ENCODE measurements at regions not wholly inside any gene's neighbourhood (a gene's known extent, or its start where the extent isn't known, plus 50 kb on each side); places are given as distances from the start of the nearest gene placed in this dataset.
A peak's percentile ranks its signal among the peaks of the same experiment; 100 is the strongest.

GRCh38 chr16:48887646-48888210 lies 277.7 kb upstream of the N4BP1 start:
- ATAC-seq (ENCODE audit: low read depth): 0 out of 3 replicates have a peak, but pooled peaks have one; percentile 12
- no peaks in the 10 kb centered on the region for H3K36me3 ChIP-seq (ENCODE audit: low read depth)
- H3K27me3 ChIP-seq (ENCODE audit: insufficient read depth, poor library complexity, severe bottlenecking): no peaks in the 10 kb centered on the region
- H3K27ac ChIP-seq (ENCODE audit: poor library complexity, severe bottlenecking): no peak overlapping the region
- TF ChIP-seq CTCF (IDR thresholded peaks at IDR 0.05; ENCODE audit: poor library complexity, severe bottlenecking): no peak
- DNase-seq (ENCODE audit: low spot score): no peak
- H3K4me1 ChIP-seq (ENCODE audit: insufficient read depth, poor library complexity, severe bottlenecking): no peaks in the 10 kb centered on the region
- H3K4me3 ChIP-seq (ENCODE audit: severe bottlenecking): no peak overlapping the region
- no peaks in the 10 kb centered on the region for H3K9me3 ChIP-seq (ENCODE audit: severe bottlenecking)

- no peaks in the 10 kb centered on the region for H3K36me3 ChIP-seq (ENCODE audit: low read depth)
- ATAC-seq (ENCODE audit: low read depth) (no peak), DNase-seq (ENCODE audit: low spot score) (no peak)
Measured at GRCh38 chr16:48885471-48885870, 275.5 kb upstream of the N4BP1 start.

DNA sequence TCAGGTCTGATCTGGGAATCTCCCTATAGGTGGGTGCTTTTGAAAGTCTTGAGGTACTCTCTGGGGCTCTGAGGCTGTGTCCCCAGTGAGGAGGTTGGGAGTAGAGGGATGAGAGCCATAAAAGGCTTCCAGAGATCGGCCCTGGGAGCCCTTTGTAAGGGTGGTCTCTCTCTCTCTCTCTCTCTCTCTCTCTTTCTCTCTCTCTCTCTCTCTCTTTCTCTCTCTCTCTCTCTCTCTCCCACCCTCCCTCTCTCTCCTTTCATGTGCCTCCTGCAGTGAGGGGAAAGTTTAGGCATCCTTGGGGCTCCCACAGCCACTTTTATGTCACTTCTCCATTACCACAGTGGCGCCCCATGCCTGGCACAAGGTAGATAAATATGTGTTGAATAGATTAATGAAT lies 271.3 kb upstream of the N4BP1 start:
- DNase-seq (ENCODE audit: low spot score) (no peak), ATAC-seq (ENCODE audit: low read depth) (no peak)
- Histone ChIP-seq H3K4me1 (ENCODE audit: insufficient read depth, poor library complexity, severe bottlenecking) (no peaks in the 10 kb centered on the region), H3K27ac (ENCODE audit: poor library complexity, severe bottlenecking) (no peak overlapping the region), H3K4me3 (ENCODE audit: severe bottlenecking) (no peak overlapping the region), H3K9me3 (ENCODE audit: severe bottlenecking) (no peaks in the 10 kb centered on the region), H3K27me3 (ENCODE audit: insufficient read depth, poor library complexity, severe bottlenecking) (no peaks in the 10 kb centered on the region), H3K36me3 (ENCODE audit: low read depth) (no peaks in the 10 kb centered on the region)
- TF ChIP-seq CTCF (IDR thresholded peaks at IDR 0.05; ENCODE audit: poor library complexity, severe bottlenecking): no peak

More at GRCh38 chr16:48885471-48885870, 275.5 kb upstream of the N4BP1 start:
- no peaks in the 10 kb centered on the region for H3K9me3 ChIP-seq (ENCODE audit: severe bottlenecking)
- no peak overlapping the region for H3K4me3 ChIP-seq (ENCODE audit: severe bottlenecking)
- TF ChIP-seq CTCF (IDR thresholded peaks at IDR 0.05; ENCODE audit: poor library complexity, severe bottlenecking): no peak
- no peaks in the 10 kb centered on the region for H3K4me1 ChIP-seq (ENCODE audit: insufficient read depth, poor library complexity, severe bottlenecking)
- H3K27me3 ChIP-seq (ENCODE audit: insufficient read depth, poor library complexity, severe bottlenecking): no peaks in the 10 kb centered on the region
- H3K27ac ChIP-seq (ENCODE audit: poor library complexity, severe bottlenecking): no peak overlapping the region

DNA sequence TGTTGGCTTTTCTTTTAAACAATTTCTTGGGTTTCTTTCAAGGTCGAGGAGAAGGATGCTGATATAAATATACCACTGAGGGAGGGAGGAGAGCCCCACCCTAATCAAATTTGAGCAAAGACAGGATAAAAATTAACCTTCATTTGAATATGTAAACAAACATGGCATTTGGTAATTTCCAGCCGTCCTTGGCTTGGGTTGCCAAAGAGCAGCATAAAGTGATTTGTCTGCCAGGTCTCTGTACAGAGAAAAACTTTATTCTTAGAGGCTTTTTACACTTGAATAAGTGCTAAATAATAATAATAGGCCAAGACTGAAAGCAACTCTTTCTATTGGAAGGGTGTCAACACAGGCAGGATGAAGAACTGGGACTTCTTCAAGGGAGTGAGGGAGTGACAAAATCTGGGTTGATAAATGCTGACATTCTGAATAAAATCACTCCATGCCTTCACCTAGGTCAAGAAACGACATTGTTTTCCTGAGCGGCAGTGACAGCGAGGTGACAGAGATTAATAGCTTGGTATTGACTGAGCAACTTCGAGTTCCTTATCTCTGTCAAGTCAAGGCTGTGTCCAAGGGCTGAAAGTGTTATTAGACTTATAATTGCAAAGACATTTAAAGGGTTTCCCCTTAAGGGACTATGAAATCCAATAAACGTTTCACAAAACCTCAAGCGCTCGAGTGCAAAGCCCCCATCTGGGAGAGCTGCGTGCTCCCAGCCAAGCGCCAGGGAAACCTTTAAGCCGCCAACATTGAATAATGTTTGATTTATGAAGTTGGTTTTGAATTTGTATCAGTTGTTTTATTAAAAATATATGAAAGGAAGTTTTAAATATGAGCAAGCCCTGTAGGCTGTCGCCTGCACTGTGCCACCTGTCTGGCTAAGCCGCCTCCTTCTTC lies 269.5 kb upstream of the N4BP1 start:
- Histone ChIP-seq H3K4me3 (ENCODE audit: severe bottlenecking) (no peak overlapping the region), H3K27ac (ENCODE audit: poor library complexity, severe bottlenecking) (no peak overlapping the region), H3K36me3 (ENCODE audit: low read depth) (no peaks in the 10 kb centered on the region), H3K9me3 (ENCODE audit: severe bottlenecking) (no peaks in the 10 kb centered on the region), H3K27me3 (ENCODE audit: insufficient read depth, poor library complexity, severe bottlenecking) (no peaks in the 10 kb centered on the region), H3K4me1 (ENCODE audit: insufficient read depth, poor library complexity, severe bottlenecking) (no peaks in the 10 kb centered on the region)
- no peak for ATAC-seq (ENCODE audit: low read depth)
- TF ChIP-seq CTCF (IDR thresholded peaks at IDR 0.05; ENCODE audit: poor library complexity, severe bottlenecking): no peak
- no peak for DNase-seq (ENCODE audit: low spot score)

DNA sequence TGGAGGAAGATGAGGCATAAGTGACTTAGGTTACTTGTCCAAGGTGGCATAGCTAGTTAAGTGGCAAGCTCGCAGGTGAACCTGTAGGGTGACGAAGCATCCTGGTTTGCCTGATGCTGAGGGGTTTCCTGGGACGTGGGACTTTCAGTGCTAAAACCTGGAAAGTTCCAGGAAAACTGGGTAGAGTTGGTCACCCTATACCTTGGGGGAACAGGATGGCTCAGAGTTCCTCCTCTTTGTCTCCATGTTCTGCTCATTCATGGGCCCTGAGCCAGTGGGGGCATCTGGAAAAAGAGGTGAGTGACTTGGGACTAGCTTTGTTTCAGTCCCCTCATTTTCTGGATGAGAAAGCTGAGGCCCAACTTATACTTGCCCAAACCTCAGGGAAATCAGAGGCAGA lies 268.0 kb upstream of the N4BP1 start:
- DNase-seq (ENCODE audit: low spot score) (no peak), ATAC-seq (ENCODE audit: low read depth) (no peak)
- no peak for TF ChIP-seq CTCF (IDR thresholded peaks at IDR 0.05; ENCODE audit: poor library complexity, severe bottlenecking)

More for the DNA sequence above, 268.0 kb upstream of the N4BP1 start:
- Histone ChIP-seq H3K4me3 (ENCODE audit: severe bottlenecking) (no peak overlapping the region), H3K9me3 (ENCODE audit: severe bottlenecking) (no peaks in the 10 kb centered on the region), H3K27ac (ENCODE audit: poor library complexity, severe bottlenecking) (no peak overlapping the region), H3K4me1 (ENCODE audit: insufficient read depth, poor library complexity, severe bottlenecking) (no peaks in the 10 kb centered on the region), H3K27me3 (ENCODE audit: insufficient read depth, poor library complexity, severe bottlenecking) (peaks cover 5% of the 10 kb centered on the region), H3K36me3 (ENCODE audit: low read depth) (no peaks in the 10 kb centered on the region)

Measured in RWPE2 (cell line).